Mesenteric fat pad (tissue), 1 donor: ENCODE measurements at regions not wholly inside any gene's neighbourhood (a gene's known extent, or its start where the extent isn't known, plus 50 kb on each side); places are given as distances from the start of the nearest gene placed in this dataset.
"Not testable (repeated sequence)": the region's sequence is repeated elsewhere in the genome, so short reads cannot be mapped to it uniquely, and the experiment has no call there.

ENCODE experiments used
- DNase-seq: peaks from one replicate; pipeline ENCODE4 v3.0.0-alpha.2; 2020; ENCODE audit warnings: low spot score
- donor health status: DM: yes; HTN: yes; CAD: no.

GRCh38 chr5:135279328-135279727, 119.7 kb downstream of the MACROH2A1 start:
- DNase-seq = no peak

GRCh38 chr5:135276151-135276550, 122.9 kb downstream of the MACROH2A1 start:
- no peak for DNase-seq

- no peak for DNase-seq
Measured at GRCh38 chr5:135273212-135273611, 125.8 kb downstream of the MACROH2A1 start.

- DNase-seq = no peak
Measured at GRCh38 chr5:135272311-135272805, 126.7 kb downstream of the MACROH2A1 start.

- no peak for DNase-seq
Measured at GRCh38 chr5:135271533-135272310, 127.3 kb downstream of the MACROH2A1 start.

GRCh38 chr5:135269931-135270421, 129.1 kb downstream of the MACROH2A1 start:
- DNase-seq = no peak

GRCh38 chr5:135269199-135269598, 129.8 kb downstream of the MACROH2A1 start:
- DNase-seq = no peak

GRCh38 chr5:135266975-135267374, 132.1 kb downstream of the MACROH2A1 start:
- no peak for DNase-seq

- no peak for DNase-seq
Measured at GRCh38 chr5:135266303-135266635, 132.8 kb downstream of the MACROH2A1 start.

- DNase-seq = no peak
Measured at GRCh38 chr5:135265497-135266302, 133.3 kb downstream of the MACROH2A1 start.

GRCh38 chr5:135264451-135265440, 134.3 kb downstream of the MACROH2A1 start:
- no peak for DNase-seq

- no peak for DNase-seq
Measured at GRCh38 chr5:135263022-135263668, 135.9 kb downstream of the MACROH2A1 start.

GRCh38 chr5:135262364-135262763, 136.7 kb downstream of the MACROH2A1 start:
- no peak for DNase-seq

GRCh38 chr5:135260108-135260507, 138.9 kb downstream of the MACROH2A1 start:
- not testable (repeated sequence) for DNase-seq

- no peak for DNase-seq
Measured at GRCh38 chr5:135255461-135256178, 143.4 kb downstream of the MACROH2A1 start.

- no peak for DNase-seq
Measured at GRCh38 chr5:135254183-135254582, 144.8 kb downstream of the MACROH2A1 start.

- no peak for DNase-seq
Measured at GRCh38 chr5:135253601-135254178, 145.3 kb downstream of the MACROH2A1 start.

- DNase-seq = peak; percentile 47
Measured at GRCh38 chr5:135251093-135251492, 147.9 kb downstream of the MACROH2A1 start.

- no peak for DNase-seq
Measured at GRCh38 chr5:135250671-135251070, 148.4 kb downstream of the MACROH2A1 start.
